HEK293T (cell line): ENCODE measurements at regions not wholly inside any gene's neighbourhood (a gene's known extent, or its start where the extent isn't known, plus 50 kb on each side); places are given as distances from the start of the nearest gene placed in this dataset.

Experiments
- BHLHE40 ChIP-seq: fragments of 450-650 bp; IDR thresholded peaks from 2 replicates; pipeline ENCODE4 v1.6.1; 2016; ENCODE audit warnings: mild to moderate bottlenecking, moderate library complexity, borderline replicate concordance
- CTBP1 ChIP-seq: fragments of 450-650 bp; IDR thresholded peaks from 2 replicates; pipeline ENCODE4 v1.6.1; 2016; ENCODE audit warnings: borderline replicate concordance
- FOXA1 ChIP-seq: fragments of 450-650 bp; IDR thresholded peaks from 2 replicates; pipeline ENCODE4 v1.6.1; 2016; ENCODE audit warnings: mild to moderate bottlenecking
- FOXK2 ChIP-seq: fragments of 450-650 bp; IDR thresholded peaks from 2 replicates; pipeline ENCODE4 v1.6.1; 2016; ENCODE audit warnings: mild to moderate bottlenecking
- FOXM1 ChIP-seq: fragments of 450-650 bp; IDR thresholded peaks from 2 replicates; pipeline ENCODE4 v1.6.1; 2017; ENCODE audit warnings: mild to moderate bottlenecking, borderline replicate concordance
- HDGF ChIP-seq: fragments of 450-650 bp; IDR thresholded peaks from 2 replicates; pipeline ENCODE4 v1.6.1; 2017; ENCODE audit warnings: antibody characterized with exemption, borderline replicate concordance
- NFRKB ChIP-seq: fragments of 450-650 bp; IDR thresholded peaks from 2 replicates; pipeline ENCODE4 v1.6.1; 2016; ENCODE audit warnings: mild to moderate bottlenecking, moderate library complexity
- SP1 ChIP-seq: fragments of 450-650 bp; IDR thresholded peaks from 2 replicates; pipeline ENCODE4 v1.6.1; 2017
- TARDBP ChIP-seq: fragments of 450-650 bp; IDR thresholded peaks from 2 replicates; pipeline ENCODE4 v1.6.1; 2016

GRCh38 chr20:20953738-20954618 is 152.2 kb downstream of the LINC00237 start:
- TF ChIP-seq FOXK2 (no peak), TARDBP (no peak), CTBP1 (no peak), FOXA1 (no peak), NFRKB (no peak), BHLHE40 (no peak), HDGF (no peak), FOXM1 (no peak), SP1 (no peak)
